GM21529 (cell line): ENCODE measurements at regions not wholly inside any gene's neighbourhood (a gene's known extent, or its start where the extent isn't known, plus 50 kb on each side); places are given as distances from the start of the nearest gene placed in this dataset.

ENCODE experiments used
- ATAC-seq: cut with Tn5 transposase; IDR thresholded peaks from one replicate; pipeline ENCODE4 v1.9.1; 2021; ENCODE audit not compliant: unreplicated experiment

- no peak for ATAC-seq
Measured at GRCh38 chr7:82567356-82567755, 123.8 kb upstream of the CACNA2D1 start.

GRCh38 chr7:82566752-82567151, 123.2 kb upstream of the CACNA2D1 start:
- ATAC-seq: no peak

- no peak for ATAC-seq
Measured at GRCh38 chr7:82562716-82563404, 119.3 kb upstream of the CACNA2D1 start.

GRCh38 chr7:82559193-82559805, 115.7 kb upstream of the CACNA2D1 start:
- ATAC-seq: no peak

- ATAC-seq: no peak
Measured at GRCh38 chr7:82549616-82550285, 106.2 kb upstream of the CACNA2D1 start.

GRCh38 chr7:82548141-82548688, 104.6 kb upstream of the CACNA2D1 start:
- ATAC-seq: no peak

- no peak for ATAC-seq
Measured at GRCh38 chr7:82542665-82543064, 99.1 kb upstream of the CACNA2D1 start.

- no peak for ATAC-seq
Measured at GRCh38 chr7:82539969-82540368, 96.4 kb upstream of the CACNA2D1 start.

- no peak for ATAC-seq
Measured at GRCh38 chr7:82534684-82535083, 91.1 kb upstream of the CACNA2D1 start.

GRCh38 chr7:82530361-82530760, 86.8 kb upstream of the CACNA2D1 start:
- no peak for ATAC-seq

- no peak for ATAC-seq
Measured at GRCh38 chr7:82528577-82529310, 85.2 kb upstream of the CACNA2D1 start.

- no peak for ATAC-seq
Measured at GRCh38 chr7:82527851-82528250, 84.3 kb upstream of the CACNA2D1 start.

GRCh38 chr7:82521906-82522445, 78.4 kb upstream of the CACNA2D1 start:
- ATAC-seq: no peak

GRCh38 chr7:82517050-82517449, 73.5 kb upstream of the CACNA2D1 start:
- ATAC-seq: no peak

- ATAC-seq: no peak
Measured at GRCh38 chr7:82511542-82511941, 68.0 kb upstream of the CACNA2D1 start.

GRCh38 chr7:82507976-82508677, 64.5 kb upstream of the CACNA2D1 start:
- ATAC-seq: no peak

- no peak for ATAC-seq
Measured at GRCh38 chr7:82507365-82507975, 63.9 kb upstream of the CACNA2D1 start.

- no peak for ATAC-seq
Measured at GRCh38 chr7:82506702-82507101, 63.1 kb upstream of the CACNA2D1 start.

GRCh38 chr7:82506208-82506607, 62.6 kb upstream of the CACNA2D1 start:
- no peak for ATAC-seq

- no peak for ATAC-seq
Measured at GRCh38 chr7:82501346-82501745, 57.8 kb upstream of the CACNA2D1 start.
